Small intestine (tissue), 7 donors: ENCODE measurements at regions not wholly inside any gene's neighbourhood (a gene's known extent, or its start where the extent isn't known, plus 50 kb on each side); places are given as distances from the start of the nearest gene placed in this dataset.

ENCODE experiments used
- DNase-seq, 2 donors: peaks; one replicate each; pipeline versions ENCODE4 v3.0.0 to v3.0.0-alpha.2; 2013
- FAIRE-seq: peaks from 2 replicates; lab custom pipeline; 2012; peaks lifted over from hg19 to GRCh38; lab: Jason Lieb, UNC
- H3K27ac ChIP-seq, 3 donors: one replicate each; pipeline ENCODE4 v1.5.1; 2013; ENCODE audit warnings: low read length in 2 of 3, mild to moderate bottlenecking in 2 of 3, control low read depth in 1 of 3, inconsistent platforms in 1 of 3, low read depth in 1 of 3, moderate library complexity in 1 of 3
- H3K27me3 ChIP-seq, 3 donors: one replicate each; pipeline ENCODE4 v1.6.1; 2013; ENCODE audit warnings: low read length in 3 of 3, inconsistent platforms in 1 of 3; ENCODE audit not compliant: control insufficient read depth in 3 of 3, insufficient read depth in 3 of 3
- H3K36me3 ChIP-seq, 3 donors: one replicate each; pipeline ENCODE4 v1.6.1; 2013; ENCODE audit warnings: low read length in 3 of 3, inconsistent platforms in 1 of 3, low read depth in 1 of 3, mild to moderate bottlenecking in 1 of 3, moderate library complexity in 1 of 3; ENCODE audit not compliant: control insufficient read depth in 3 of 3, insufficient read depth in 2 of 3
- H3K4me1 ChIP-seq, 3 donors: one replicate each; pipeline ENCODE4 v1.6.1; 2013; ENCODE audit warnings: low read length in 2 of 3, inconsistent platforms in 1 of 3, low read depth in 1 of 3, mild to moderate bottlenecking in 1 of 3, moderate library complexity in 1 of 3; ENCODE audit not compliant: control insufficient read depth in 3 of 3, insufficient read depth in 2 of 3
- H3K4me3 ChIP-seq, 3 donors: one replicate each; pipeline ENCODE4 v1.5.1; 2013; ENCODE audit warnings: low read length in 3 of 3, control low read depth in 1 of 3, inconsistent platforms in 1 of 3, low read depth in 1 of 3, mild to moderate bottlenecking in 1 of 3, moderate library complexity in 1 of 3
- H3K9me3 ChIP-seq, 2 donors: one replicate each; pipeline ENCODE4 v1.6.1; 2013; ENCODE audit warnings: low read depth in 1 of 2, low read length in 1 of 2; ENCODE audit not compliant: control insufficient read depth in 2 of 2, insufficient read depth in 1 of 2
- WGBS, 3 donors: extraction: QIAGEN DNeasy Blood & Tissue Kit; methylation state at CpG; one replicate each; pipeline ENCODE4 v1.1.7; 2013; 5-methylcytosine and 5-hydroxymethylcytosine counted together
- donor health status: healthy with polysubstance abuse.
- donor health status: control.
- donor health status: control.
- donor health status: Bipolar disorder and iron deficiency.
- donor health status: healthy.

DNA sequence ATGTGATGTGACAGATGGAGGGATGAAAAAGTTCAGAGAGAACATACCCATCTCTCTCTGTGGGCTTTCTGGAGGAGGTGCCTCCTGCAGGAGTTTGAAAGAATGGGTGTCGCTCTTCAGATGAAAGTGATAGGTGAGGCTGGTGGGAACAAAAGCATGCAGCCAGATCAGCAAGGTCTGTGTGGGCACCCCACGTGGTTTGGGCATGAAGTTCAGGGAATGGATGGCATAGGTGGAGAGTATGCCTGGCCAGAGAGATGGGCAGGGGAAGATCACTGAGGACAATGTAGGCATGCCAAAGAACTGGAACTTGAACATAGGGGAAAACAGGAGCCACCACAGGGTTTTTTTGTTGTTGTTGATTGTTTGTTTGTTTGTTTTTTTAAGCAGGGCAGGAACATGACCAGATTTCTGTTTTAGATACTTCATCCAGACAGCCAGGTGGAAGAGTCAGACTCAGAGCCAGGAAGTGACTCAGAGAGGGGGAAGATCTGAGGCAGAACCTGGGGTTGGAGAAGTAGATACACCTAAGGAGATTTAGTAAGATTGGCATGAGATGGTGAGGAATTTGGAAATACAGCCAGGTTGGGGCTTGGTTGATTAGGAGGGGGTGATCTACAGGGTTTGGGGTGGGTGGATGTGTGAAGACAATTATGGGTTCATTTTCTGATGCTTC lies 64.8 kb upstream of the CLSTN2 start:
- Histone ChIP-seq H3K4me1 (no peaks in the 10 kb centered on the region), H3K27ac (no peak overlapping the region), H3K4me3 (no peak overlapping the region), H3K36me3 (no peaks in the 10 kb centered on the region), H3K9me3 (no peaks in the 10 kb centered on the region), H3K27me3 (no peaks in the 10 kb centered on the region)
- 32 to 55% (median 37%) methylated on average over 2 of the region's 2 CpGs for WGBS, 3 donors
- no peak for DNase-seq
- no peak for FAIRE-seq

DNA sequence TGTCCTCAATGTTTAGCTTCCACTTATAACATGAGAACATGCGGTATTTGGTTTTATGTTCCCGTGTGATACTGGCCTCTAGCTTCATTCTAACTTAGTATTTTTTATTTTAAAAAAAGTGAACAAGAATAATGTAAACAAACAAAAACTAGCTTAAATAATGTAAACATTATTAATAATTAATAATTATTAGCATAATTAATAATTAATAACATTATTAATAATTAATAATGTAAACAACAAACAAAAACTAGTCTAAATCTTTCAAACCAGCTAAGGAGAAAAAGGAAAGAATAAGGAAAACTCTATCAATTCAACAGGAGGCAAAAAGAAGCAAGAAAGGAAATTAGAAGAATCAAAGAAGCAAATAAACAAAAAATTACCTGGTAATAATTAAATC lies 66.2 kb upstream of the CLSTN2 start:
- no peaks in the 10 kb centered on the region for H3K4me1 ChIP-seq
- H3K27ac ChIP-seq: no peak overlapping the region
- H3K9me3 ChIP-seq: no peaks in the 10 kb centered on the region
- no peak overlapping the region for H3K4me3 ChIP-seq
- no peaks in the 10 kb centered on the region for H3K36me3 ChIP-seq
- DNase-seq: no peak
- H3K27me3 ChIP-seq: no peaks in the 10 kb centered on the region
- 91 to 96% (median 93%) methylated on average over 2 of the region's 2 CpGs for WGBS, 3 donors
- FAIRE-seq: peak; percentile 68

DNA sequence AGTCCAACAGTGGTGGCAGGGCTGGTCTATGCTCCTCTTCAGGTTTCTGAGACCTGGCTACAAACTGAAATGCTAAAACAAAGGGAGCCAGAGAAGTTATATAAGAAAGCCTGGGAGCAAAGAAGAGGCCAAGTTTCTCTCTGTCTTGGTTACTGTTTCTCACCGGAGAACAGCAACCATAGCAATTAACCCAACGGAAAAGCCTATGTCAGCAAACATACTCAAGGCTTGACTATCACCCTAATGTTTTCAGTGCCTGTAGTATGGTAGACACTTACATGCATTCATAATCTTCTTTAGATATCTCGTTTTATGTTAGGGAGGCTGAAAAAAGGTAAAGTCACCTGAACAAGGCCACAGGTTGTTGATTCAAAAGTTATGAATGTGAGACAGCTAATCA lies 86.3 kb upstream of the CLSTN2 start:
- no peaks in the 10 kb centered on the region for H3K4me1 ChIP-seq
- no peak for FAIRE-seq

DNA sequence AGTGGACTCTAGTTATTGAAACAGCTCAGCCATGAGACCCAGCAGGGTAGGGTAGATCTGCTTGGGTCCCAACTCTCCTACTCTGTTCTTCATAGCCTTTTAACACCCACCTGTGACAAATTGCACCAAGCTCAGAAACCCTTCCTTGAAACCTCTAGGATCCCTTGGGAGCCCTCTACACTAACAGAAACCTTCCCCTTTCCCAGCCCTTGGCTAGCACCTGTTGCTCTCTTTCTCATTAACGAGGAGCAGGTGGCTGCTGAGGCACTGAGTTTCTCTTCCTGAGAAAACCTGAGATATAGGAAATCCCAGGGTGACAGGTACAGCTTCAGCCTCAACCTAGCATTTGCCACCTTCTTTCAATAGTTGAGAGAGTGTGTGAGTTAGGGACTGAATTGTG lies 88.3 kb upstream of the CLSTN2 start:
- no peaks in the 10 kb centered on the region for H3K27me3 ChIP-seq
- DNase-seq (no peak), FAIRE-seq (no peak)
- H3K4me1 ChIP-seq: no peaks in the 10 kb centered on the region
- H3K4me3 ChIP-seq: no peak overlapping the region
- no peaks in the 10 kb centered on the region for H3K9me3 ChIP-seq
- H3K36me3 ChIP-seq: no peaks in the 10 kb centered on the region
- WGBS, 3 donors: 10 to 29% (median 24%) methylated on average over 1 of the region's 1 CpG
- H3K27ac ChIP-seq: no peak overlapping the region

More for the DNA sequence above, 86.3 kb upstream of the CLSTN2 start:
- Histone ChIP-seq H3K27me3 (no peaks in the 10 kb centered on the region), H3K9me3 (no peaks in the 10 kb centered on the region), H3K4me3 (no peak overlapping the region), H3K36me3 (no peaks in the 10 kb centered on the region), H3K27ac (no peak overlapping the region)
- no peak for DNase-seq
- WGBS, 3 donors: 47 to 62% (median 53%) methylated on average over 3 of the region's 3 CpGs

DNA sequence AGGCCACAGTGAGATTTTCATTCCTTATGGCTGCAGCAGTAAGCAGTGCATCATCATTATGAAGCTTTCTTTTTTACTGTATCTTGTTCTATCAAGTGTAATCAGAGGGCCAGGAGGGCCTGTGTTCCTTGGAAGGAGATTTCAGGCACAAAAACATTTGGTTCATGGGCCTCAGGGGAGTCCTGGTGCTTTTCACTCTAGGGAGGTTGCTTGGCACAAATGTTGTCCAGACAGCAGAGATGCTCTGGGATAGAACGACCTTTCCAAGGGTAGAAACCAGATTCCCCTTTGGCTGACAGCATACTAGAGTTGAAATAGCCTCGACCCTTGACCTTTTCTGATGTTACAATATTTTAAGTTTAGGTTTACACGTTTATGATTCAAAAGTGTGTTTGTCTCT lies 95.3 kb upstream of the CLSTN2 start:
- DNase-seq (no peak), FAIRE-seq (no peak)
- no peaks in the 10 kb centered on the region for H3K36me3 ChIP-seq
- 36 to 52% (median 50%) methylated on average over 3 of the region's 3 CpGs for WGBS, 3 donors
- no peak overlapping the region for H3K4me3 ChIP-seq
- no peaks in the 10 kb centered on the region for H3K27me3 ChIP-seq
- H3K4me1 ChIP-seq: no peaks in the 10 kb centered on the region
- H3K9me3 ChIP-seq: no peaks in the 10 kb centered on the region
- no peak overlapping the region for H3K27ac ChIP-seq

DNA sequence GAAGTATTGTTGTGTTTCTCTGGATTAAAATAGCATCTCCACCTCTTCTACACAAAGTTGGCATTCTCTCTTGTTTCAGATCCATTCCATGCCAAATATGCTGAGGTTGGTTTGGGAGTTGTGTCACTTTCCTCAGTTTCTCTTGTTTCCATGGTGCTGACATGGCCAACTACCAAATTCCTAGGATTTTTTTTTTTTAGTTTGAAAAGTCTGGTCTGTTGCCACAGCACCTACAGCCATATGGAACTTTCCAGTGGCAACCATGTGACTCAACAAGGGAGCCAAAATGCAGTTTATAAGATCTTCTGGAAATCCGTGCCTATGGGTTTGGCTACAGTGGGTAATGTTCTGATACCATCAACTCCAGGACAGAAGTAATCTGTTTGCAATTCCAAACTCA lies 96.0 kb upstream of the CLSTN2 start:
- H3K27me3 ChIP-seq: no peaks in the 10 kb centered on the region
- DNase-seq (no peak), FAIRE-seq (no peak)
- H3K9me3 ChIP-seq: no peaks in the 10 kb centered on the region
- no peak overlapping the region for H3K27ac ChIP-seq
- no peak overlapping the region for H3K4me3 ChIP-seq
- H3K36me3 ChIP-seq: no peaks in the 10 kb centered on the region
- 74 to 97% (median 84%) methylated on average over 1 of the region's 1 CpG for WGBS, 3 donors
- no peaks in the 10 kb centered on the region for H3K4me1 ChIP-seq

DNA sequence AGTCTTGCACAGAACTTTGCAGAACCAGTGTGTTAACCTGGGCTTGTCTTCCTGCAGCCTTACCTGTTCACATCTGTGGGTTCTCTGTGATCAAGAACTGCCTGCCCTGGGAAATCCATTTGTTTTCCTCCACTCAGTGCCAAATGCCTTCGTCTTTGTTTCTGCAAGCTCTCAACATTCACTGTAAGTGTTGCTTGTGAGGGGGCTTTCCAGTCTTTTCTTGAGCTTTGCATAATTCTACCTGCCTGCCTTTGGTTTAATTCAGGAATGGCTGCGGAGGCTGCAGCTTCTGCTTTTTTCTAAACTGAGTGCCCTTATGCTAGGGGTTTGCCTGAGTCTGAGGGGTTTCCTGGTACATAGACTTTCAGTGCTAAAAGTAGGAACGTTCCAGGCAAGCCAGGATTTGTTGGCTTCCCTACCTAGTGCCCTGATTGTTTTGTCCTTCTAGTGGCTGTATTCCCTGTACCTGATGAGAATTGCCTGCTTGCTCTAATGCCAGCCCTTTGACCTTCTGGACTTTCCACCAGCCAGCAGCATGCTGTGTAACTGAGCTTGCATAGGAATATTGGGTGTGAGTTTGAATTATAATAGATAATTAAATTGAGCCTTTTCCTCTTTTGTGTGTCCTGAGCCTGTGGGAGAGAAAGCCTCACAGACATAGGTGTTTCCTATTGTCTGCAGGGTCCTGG lies 96.6 kb upstream of the CLSTN2 start:
- H3K4me1 ChIP-seq: no peaks in the 10 kb centered on the region
- H3K9me3 ChIP-seq: no peaks in the 10 kb centered on the region
- no peaks in the 10 kb centered on the region for H3K36me3 ChIP-seq
- FAIRE-seq (no peak), DNase-seq (peak in 1 of 2 donors; percentile 20)
- H3K4me3 ChIP-seq: no peak overlapping the region
- H3K27me3 ChIP-seq: no peaks in the 10 kb centered on the region
- WGBS, 3 donors: 67 to 73% (median 71%) methylated on average over 3 of the region's 3 CpGs
- H3K27ac ChIP-seq: no peak overlapping the region

DNA sequence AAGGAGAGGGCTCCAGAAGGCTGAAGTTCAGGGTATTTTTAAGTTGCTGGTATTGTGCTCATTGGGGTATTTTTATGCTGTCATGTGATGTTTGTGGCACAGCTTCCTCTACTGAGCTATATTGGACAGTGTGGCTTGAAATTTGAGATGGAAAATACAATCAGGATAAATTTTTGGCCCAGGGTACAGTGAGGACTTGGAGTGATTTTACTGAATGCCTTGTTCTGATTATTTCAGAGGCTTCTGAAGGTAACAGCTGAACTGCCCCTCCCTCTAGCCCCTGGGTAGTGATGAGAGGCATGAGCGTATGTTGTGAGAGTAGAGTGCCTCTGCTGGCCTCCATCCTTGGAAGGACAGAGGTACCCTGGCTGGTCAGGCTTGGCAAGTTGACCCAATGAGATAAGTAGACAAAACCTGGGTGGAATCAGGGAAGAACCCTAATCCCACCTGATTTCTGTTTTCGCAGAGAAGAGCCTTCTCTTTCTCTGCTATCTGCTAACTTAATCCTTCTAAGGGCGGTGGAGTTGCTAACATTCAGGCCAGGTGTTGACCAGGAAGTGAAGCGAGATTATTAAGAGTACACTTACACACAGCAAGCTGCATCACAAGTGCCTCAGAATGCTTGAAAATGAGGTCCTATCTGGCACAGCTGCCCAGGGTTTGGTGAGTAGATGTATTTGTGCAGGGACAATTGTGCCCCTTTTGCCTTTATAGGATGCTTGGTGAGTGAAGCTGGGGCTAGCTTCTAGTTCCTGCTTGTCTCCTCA lies 98.1 kb upstream of the CLSTN2 start:
- Histone ChIP-seq H3K36me3 (no peaks in the 10 kb centered on the region), H3K27me3 (no peaks in the 10 kb centered on the region), H3K4me3 (no peak overlapping the region), H3K27ac (no peak overlapping the region), H3K9me3 (no peaks in the 10 kb centered on the region), H3K4me1 (no peaks in the 10 kb centered on the region)
- FAIRE-seq (no peak), DNase-seq (no peak)
- WGBS, 3 donors: 46 to 82% (median 68%) methylated on average over 4 of the region's 4 CpGs
